Cardiac muscle cell (in vitro differentiated cells and primary cell): ENCODE measurements at regions not wholly inside any gene's neighbourhood (a gene's known extent, or its start where the extent isn't known, plus 50 kb on each side); places are given as distances from the start of the nearest gene placed in this dataset.
A peak's percentile ranks its signal among the peaks of the same experiment; 100 is the strongest.

Source experiments
- DNase-seq, 2 donors: peaks; one replicate each; pipeline versions ENCODE4 v3.0.0 to v3.0.0-alpha.2; 2010 to 2017; ENCODE audit warnings: low read depth in 1 of 2, low spot score in 1 of 2
- H3K27ac ChIP-seq: fragments of 200-600 bp; sonication (generic); 2 replicates; pipeline ENCODE4 v1.5.1; 2016
- H3K27me3 ChIP-seq: fragments of 200-600 bp; sonication (generic); 2 replicates; pipeline ENCODE4 v1.6.0; 2016; ENCODE audit warnings: control low read depth
- H3K36me3 ChIP-seq: fragments of 200-600 bp; sonication (generic); 2 replicates; pipeline ENCODE4 v1.5.1; 2016; ENCODE audit warnings: control low read depth
- H3K4me1 ChIP-seq: fragments of 200-600 bp; sonication (generic); 2 replicates; pipeline ENCODE4 v1.8.1; 2017; ENCODE audit warnings: low read depth, mild to moderate bottlenecking, mixed run types
- H3K4me3 ChIP-seq: fragments of 200-600 bp; sonication (generic); 2 replicates; pipeline ENCODE4 v1.5.1; 2016; ENCODE audit warnings: mild to moderate bottlenecking
- H3K9me3 ChIP-seq: fragments of 200-600 bp; sonication (generic); 2 replicates; pipeline ENCODE4 v1.5.1; 2017; ENCODE audit warnings: low read depth, mild to moderate bottlenecking, control low read depth
- CTCF ChIP-seq: IDR thresholded peaks from 2 replicates; pipeline ENCODE4 v1.5.1; 2012; ENCODE audit warnings: low read depth, mild to moderate bottlenecking, low read length

- Histone ChIP-seq H3K27ac (no peak overlapping the region), H3K9me3 (no peaks in the 10 kb centered on the region), H3K4me1 (no peaks in the 10 kb centered on the region), H3K27me3 (no peaks in the 10 kb centered on the region), H3K4me3 (no peak overlapping the region), H3K36me3 (no peaks in the 10 kb centered on the region)
- TF ChIP-seq CTCF: no peak
- DNase-seq: no peak
Observed at GRCh38 chr4:184924516-184924915, 93.8 kb upstream of the HELT start.

- H3K4me3 ChIP-seq: no peak overlapping the region
- H3K4me1 ChIP-seq: peaks cover 7% of the 10 kb centered on the region
- no peaks in the 10 kb centered on the region for H3K9me3 ChIP-seq
- no peaks in the 10 kb centered on the region for H3K36me3 ChIP-seq
- TF ChIP-seq CTCF: no peak
- H3K27me3 ChIP-seq: no peaks in the 10 kb centered on the region
- DNase-seq: no peak
- H3K27ac ChIP-seq: no peak overlapping the region
Observed at GRCh38 chr4:184929476-184929875, 88.8 kb upstream of the HELT start.

- no peaks in the 10 kb centered on the region for H3K9me3 ChIP-seq
- no peak overlapping the region for H3K4me3 ChIP-seq
- no peaks in the 10 kb centered on the region for H3K27me3 ChIP-seq
- H3K36me3 ChIP-seq: no peaks in the 10 kb centered on the region
- H3K4me1 ChIP-seq: peaks cover 7% of the 10 kb centered on the region
- H3K27ac ChIP-seq: no peak overlapping the region
- DNase-seq: no peak
- no peak for TF ChIP-seq CTCF
Observed at GRCh38 chr4:184930026-184930425, 88.3 kb upstream of the HELT start.

GRCh38 chr4:184932343-184932742, 85.9 kb upstream of the HELT start:
- Histone ChIP-seq H3K36me3 (no peaks in the 10 kb centered on the region), H3K9me3 (no peaks in the 10 kb centered on the region), H3K27ac (no peak overlapping the region), H3K27me3 (no peaks in the 10 kb centered on the region), H3K4me1 (peaks cover 7% of the 10 kb centered on the region), H3K4me3 (no peak overlapping the region)
- peak; percentile 5 to 69 for DNase-seq
- no peak for TF ChIP-seq CTCF

GRCh38 chr4:184933311-184933710, 85.0 kb upstream of the HELT start:
- Histone ChIP-seq H3K27ac (no peak overlapping the region), H3K27me3 (no peaks in the 10 kb centered on the region), H3K9me3 (no peaks in the 10 kb centered on the region), H3K36me3 (no peaks in the 10 kb centered on the region), H3K4me1 (peaks cover 7% of the 10 kb centered on the region), H3K4me3 (no peak overlapping the region)
- DNase-seq: no peak
- TF ChIP-seq CTCF: no peak

GRCh38 chr4:184934184-184934583, 84.1 kb upstream of the HELT start:
- Histone ChIP-seq H3K9me3 (no peaks in the 10 kb centered on the region), H3K36me3 (no peaks in the 10 kb centered on the region), H3K4me1 (peaks cover 7% of the 10 kb centered on the region), H3K4me3 (no peak overlapping the region), H3K27ac (no peak overlapping the region), H3K27me3 (no peaks in the 10 kb centered on the region)
- TF ChIP-seq CTCF: no peak
- DNase-seq: no peak
